Right kidney (tissue), 1 donor: ENCODE measurements at regions not wholly inside any gene's neighbourhood (a gene's known extent, or its start where the extent isn't known, plus 50 kb on each side); places are given as distances from the start of the nearest gene placed in this dataset.
A peak's percentile ranks its signal among the peaks of the same experiment; 100 is the strongest.

ENCODE experiments used
- DNase-seq: peaks from one replicate; pipeline ENCODE4 v3.0.0-alpha.2; 2016

- DNase-seq = no peak
Observed at GRCh38 chr10:128879030-128879429, 588.0 kb upstream of the MGMT start.

DNA sequence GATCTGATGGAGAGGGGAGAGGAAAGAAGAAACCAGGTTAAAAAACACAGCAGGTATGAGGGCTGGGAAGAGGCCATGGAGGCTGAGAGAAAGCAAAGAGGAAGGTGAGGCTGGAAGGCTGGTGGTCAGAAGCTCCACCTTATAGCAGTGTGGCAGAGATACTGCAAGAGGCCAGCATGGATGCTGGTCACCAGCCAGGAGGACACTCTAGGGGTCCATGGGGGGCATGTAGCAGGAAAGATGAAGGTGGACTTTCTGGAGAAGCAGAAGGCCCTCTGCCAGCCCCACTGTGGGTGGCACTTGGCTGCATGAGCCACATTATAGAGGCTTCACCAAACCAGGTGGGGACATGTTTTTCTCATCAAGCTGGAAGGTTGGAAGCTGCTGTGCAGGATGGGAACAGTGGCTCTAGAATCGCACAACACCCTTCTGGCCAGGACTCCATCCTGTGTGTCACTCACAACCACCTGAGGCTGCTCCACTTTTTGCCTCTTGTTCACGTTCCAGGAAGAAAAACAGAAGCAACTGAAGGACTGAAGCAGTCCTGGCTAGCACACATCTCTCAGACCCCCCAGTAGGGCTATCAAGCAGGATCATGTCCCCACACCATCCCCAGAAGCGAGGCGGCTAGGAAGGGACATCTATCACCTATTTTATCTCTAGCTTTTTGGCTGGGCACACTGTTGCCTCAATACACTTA, 587.5 kb upstream of the MGMT start:
- no peak for DNase-seq

DNA sequence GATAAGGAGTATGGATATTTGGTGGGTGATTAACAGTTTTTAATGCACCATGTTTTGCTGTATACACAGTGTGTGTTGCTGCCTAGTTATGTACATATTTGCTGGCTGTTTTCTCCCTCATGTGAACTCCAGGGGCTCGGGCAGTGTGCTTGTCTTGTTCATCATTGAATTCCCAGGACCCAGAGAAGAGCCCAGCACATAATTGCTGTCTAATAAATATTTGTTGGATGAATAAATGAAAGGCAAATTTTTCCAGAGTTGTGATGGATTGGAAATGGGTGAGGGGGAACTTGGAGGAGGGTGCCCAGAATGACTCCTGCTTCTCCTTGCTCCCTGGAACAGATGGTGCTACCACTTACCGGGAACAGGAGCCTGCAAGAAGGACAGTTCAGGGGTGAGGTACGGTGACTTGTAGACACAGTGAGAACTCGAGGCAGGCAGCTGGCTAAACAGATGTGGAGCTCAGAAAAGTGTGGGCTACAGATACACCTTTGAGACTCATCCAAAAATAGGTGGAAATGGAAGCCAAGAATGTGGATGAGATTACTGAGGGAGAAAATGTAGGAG, 586.8 kb upstream of the MGMT start:
- no peak for DNase-seq

GRCh38 chr10:128881086-128881485, 586.0 kb upstream of the MGMT start:
- DNase-seq = no peak

DNA sequence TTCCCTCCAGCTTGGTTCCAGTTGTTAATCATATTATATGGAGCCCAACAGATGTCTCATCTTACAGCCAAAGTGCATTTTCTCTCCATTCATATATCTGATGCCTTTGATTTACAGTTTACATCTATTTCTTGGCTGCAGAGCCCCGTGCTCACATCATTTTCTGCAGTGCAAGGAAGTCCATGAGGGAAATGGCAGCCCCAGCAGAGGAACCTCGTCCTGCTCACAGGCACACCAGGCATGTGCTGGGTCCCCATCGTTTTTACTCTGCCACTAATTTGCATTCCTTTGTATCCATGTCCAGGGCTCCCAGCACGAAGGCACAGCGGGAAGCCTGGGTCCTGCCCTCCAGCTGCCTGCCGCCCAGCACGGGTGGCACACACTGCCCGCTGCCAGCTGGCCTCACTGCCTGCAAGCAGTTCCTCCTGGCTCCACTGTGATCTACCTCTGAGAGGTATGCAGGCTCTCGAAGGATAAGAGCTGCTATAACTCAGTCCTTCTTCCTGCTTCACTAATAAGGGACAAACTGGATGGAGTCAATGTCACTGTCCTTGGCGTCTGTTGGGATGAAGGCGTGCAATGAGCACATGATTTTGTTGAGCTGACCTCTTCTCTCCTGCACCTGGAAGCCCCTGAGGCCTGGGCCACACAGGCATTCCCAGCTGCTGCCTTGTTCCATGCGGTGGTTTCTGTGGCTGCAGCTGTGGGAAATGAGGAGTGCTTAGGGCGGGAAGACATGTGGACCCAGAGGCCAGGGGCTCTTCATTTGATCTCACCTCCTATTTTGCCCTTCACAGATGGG, 583.6 kb upstream of the MGMT start:
- DNase-seq = peak; percentile 26

DNA sequence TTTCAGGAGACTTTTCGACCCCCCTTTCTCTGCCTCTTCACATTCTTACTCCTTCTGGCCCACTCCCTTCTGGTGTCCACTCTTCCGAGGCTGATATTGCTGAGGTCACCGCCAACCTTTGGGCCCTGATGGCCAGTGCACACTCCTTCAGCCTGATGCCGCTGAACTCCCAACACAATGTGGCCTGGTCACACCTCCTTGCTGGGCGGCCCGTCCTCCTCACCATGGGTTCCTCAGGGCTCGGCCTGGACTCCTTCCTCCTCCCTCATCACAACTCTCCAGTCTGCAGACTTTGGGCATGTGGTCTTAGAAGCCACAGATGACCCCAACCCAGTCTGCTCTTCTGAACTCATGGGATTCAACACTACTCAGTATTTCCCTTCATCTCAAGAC, 583.0 kb upstream of the MGMT start:
- DNase-seq = no peak

GRCh38 chr10:128884496-128885072, 582.5 kb upstream of the MGMT start:
- no peak for DNase-seq

DNA sequence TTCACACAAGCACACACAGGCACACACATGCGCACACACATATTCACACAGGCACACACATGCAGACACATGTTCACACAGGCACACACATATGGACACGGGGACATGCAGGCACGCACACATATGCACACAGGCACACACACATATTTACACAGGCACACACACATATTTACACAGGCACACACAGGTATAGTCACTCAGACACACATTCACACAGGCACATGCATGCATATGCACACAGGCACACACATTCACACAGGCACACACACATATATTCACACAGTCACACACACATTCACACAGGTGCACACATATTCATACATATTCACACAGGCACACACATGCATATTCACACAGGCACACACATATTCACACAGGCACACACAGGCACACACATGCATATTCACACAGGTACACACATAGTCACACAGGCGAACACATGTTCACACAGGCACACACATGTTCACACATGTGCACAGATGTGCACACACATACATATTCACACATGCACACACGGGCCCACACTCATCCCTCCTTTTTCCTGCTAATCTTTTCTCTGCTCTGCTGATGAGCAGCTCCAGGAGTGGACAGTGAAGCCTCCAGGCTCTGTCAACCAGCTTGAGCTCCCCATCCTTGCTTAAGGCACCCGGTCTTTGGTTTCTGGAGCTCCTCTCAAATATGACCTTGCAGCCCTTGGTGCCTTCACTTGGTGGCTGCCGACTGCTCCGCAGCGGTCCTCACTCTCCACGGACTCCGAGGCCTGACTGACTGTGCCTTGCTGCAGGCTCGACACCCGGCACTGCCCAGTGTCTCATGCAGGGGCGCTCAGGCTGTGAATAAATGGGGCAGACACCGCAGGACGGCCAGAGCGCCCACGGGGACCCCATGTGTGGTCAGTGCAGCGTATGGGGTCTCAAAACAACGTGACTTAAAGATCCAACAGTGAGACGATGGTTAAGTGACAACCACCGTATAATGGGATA, 581.2 kb upstream of the MGMT start:
- DNase-seq = no peak

DNA sequence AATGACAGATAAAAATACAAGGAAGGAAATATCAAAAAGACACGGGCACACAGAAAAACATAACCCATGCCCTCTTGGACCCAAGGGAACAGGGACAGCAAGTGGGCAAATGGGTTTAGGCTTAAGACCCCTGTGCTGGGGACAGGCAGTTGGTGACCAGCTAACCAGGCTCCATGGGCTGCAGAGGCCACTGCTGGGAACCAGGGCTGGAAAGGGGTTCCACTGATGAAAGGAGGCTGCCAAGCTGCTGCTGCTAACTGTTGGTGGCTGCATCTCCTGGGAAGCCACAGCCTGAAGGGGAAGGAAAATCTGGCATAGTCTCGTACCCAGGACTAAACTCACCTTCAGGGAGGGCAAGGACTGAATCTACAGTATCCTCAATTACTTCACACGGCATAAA, 579.2 kb upstream of the MGMT start:
- no peak for DNase-seq

DNA sequence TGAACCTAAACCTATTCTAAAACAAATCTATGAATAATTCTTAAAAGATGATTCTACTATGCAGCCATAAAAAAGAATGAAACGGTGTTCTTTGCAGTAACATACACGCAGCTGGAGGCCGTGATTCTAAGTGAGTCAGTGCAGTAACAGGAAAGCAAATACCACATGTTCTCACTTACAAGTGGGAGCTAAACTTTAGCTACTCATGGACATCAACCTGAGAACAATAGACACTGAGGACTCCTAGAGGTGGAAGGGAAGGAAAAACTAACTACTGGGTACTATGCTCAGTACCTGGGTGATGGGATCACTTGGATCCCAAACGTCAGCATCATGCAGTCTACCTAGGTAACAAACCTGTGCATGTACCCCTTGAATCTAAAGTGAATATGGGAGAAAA, 575.0 kb upstream of the MGMT start:
- DNase-seq = no peak

DNA sequence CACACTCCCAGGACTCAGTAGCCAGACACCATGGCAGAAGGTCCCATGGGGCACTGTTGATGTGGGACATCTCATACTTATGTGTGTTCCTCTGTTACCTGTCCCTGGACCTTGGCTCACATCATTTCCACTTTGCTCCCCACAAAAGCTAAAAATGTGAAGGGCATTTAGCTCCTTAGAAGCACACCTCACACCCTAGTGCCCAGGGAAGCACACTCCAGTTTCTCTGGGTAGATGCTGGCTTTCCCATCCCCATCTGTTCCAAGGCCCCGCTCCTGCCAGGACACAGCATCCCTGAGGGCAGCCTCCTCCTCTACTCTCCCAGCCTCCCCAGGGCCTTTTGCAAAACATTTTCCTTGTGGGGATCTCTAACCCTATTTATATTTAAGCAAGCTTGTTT, 572.4 kb upstream of the MGMT start:
- no peak for DNase-seq

DNA sequence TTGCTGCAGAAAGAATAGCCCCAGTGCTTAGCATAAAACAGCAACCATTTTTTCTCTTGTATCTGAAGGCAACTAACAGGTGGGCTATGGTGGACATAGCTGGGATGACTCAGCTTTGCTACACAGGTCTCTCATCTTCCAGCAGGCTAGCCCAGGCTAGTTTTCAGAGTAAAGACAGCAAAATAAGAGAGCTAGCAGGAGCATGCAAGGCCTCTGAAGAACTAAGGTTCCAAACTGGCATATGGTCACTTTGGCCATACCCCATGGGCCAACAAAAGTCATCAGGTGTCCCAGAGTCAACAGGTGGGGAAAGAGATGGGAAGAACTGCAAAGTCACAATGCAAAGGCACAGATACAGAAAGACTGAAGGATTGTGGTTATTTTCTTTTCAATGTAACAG, 571.6 kb upstream of the MGMT start:
- DNase-seq = no peak

DNA sequence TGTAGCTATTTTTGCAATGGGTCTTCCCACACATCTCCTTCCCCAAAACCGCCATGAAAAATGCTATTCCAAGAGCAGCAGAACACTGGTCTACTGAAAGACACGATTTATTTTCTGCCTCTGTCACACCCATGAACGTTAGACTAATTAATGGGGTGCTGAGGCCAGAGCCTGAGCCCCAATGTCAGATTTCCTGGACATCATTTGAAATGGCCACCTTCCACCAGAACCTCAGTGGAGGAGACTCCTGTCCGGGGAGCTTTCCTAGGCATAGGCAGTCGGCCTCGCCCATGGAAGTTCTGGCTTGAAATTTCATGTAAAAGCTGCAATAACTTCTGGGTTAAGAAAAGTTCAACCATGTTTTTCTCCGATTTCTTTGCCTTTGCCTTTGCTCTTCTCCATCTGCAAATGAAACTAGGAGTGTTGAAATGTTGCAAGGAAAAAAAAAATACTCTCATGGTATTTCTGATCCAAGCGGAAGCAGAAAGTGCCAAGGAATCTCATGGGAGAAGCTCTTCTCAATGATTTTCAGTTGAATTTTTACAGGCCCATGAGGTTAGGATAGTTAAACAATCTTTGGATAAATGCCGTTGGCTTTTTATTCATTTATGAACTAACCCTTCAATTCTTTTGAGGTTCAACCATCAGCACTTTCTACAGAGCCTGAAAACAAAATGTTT, 570.8 kb upstream of the MGMT start:
- no peak for DNase-seq

DNA sequence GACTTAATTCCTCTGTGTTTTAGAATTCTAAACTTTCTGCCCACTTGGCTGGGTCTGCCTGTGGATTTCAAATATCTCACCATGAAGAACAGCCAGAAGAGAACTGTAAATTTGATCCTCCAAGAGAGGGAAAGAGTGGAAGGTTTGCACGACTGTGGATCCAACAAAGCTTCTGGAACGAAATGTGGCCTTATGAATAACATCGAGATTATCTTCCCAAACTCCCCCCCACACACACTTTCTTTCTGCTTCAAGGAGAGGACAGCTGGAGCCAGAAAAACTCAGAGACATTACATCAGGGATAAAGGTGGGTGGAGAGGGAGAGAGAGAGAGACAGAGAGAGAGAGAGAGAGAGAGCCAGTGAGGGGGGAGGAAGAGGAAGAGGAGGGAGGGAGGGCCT, 570.1 kb upstream of the MGMT start:
- DNase-seq = no peak

- no peak for DNase-seq
Observed at GRCh38 chr10:128897401-128898129, 569.5 kb upstream of the MGMT start.

DNA sequence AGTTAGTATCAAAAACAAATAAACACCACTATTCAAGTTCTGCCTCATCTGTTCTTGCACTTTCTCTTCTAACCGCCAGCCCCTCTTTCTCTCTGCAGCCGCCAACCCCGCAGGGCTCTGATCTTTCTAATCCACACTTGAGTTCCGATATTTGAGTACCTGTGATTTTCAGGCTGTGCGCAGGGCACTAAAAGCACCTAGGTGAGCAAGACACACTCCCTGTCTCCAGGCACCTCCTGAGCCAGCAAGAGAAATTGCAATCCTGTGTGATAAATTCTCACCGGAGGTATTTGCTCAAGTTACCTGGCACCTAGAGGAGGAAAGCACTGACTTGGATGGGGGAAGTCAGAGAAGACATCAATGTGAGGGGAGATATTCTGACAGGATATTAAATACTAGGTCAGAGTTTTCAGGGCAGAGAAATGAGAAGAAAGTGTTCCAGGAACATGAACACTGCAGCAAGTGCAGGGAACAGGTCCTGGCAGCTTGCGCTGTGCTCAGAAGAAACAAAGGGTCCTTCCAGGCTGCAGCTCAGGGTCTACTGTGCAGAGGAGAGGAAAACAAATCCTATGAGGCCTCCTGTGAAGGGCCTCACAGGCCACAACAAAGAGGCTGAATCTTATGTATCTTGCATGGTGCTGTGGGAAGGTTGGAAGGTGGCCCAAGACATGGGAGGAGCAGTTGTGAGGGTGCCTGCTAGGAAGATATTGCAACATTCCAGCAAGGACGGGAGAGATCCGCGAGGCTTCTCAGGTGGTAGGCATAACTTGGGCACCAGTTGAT, 568.7 kb upstream of the MGMT start:
- no peak for DNase-seq

- no peak for DNase-seq
Observed at GRCh38 chr10:128898916-128899195, 568.2 kb upstream of the MGMT start.

- no peak for DNase-seq
Observed at GRCh38 chr10:128900456-128900855, 566.6 kb upstream of the MGMT start.

DNA sequence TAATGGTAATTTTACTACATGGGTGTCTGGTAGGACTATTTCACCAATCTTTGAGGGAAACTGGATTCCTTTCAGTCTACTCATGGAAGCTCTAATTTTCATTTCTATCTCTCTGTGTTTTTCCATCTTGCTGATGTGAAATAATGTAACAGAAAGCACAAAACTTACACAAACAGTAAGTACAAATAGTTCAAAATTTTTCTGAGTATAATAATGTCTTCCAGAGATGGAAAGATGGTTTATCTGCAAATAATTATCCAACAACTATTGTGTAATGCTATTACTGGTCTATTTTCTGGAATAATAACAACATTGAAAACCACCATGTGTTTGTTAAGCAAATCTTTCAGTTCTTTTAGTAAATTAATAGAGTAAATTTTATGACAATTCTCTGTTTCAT, 565.8 kb upstream of the MGMT start:
- DNase-seq = no peak

DNA sequence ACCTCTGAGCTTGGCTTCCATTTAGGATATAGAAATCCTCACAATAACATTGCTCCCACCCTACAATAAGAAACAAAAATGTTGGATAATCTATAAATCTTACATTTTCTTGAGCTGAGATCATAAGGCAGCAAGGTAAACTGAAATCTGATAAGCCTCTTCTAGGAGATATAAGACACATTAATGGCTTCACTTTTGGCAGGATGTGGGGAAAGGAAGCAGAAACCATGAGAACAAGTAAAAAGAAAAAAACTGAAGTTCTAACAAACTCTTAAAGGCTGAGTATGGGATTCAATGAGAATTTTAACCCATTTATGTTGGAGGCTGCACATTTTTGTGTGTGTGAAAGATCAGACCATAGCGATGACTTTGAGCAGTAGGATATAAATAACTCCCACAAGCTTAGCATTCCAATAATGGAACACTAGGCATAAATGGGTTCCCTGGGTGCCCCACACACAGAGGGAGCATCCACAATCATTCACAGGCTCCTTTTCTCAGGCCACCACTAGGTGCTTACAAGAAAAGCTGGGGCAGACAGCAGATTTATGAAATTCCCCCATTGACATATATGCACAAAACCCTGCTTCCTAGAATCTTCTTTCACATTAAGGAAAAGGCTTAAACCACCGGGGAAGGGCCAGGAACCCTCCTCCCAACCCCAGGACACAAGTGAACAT, 564.9 kb upstream of the MGMT start:
- DNase-seq = no peak
